HCT116 (cell line): ENCODE measurements at regions not wholly inside any gene's neighbourhood (a gene's known extent, or its start where the extent isn't known, plus 50 kb on each side); places are given as distances from the start of the nearest gene placed in this dataset.

Experiments
- ATAC-seq: fragments of 200-7000 bp; cut with Tn5 transposase; 2 replicates; pipeline ENCODE4 v1.9.1; 2020; ENCODE audit warnings: mild to moderate bottlenecking, moderate library complexity
- BruUV-seq: library from RNA; stranded (reverse); fragments of 400-500 nt; replicated peaks from 2 replicates; lab custom pipeline; 2021; lab: Mats Ljungman, UMichigan
- CTCF ChIA-PET: fragments of 300-600 bp; sonication (Branson Sonifier 250); formaldehyde crosslinking; loops from one replicate; lab custom pipeline; 2021; ENCODE audit warnings: antibody characterized with exemption; lab: Charles Lee
- POLR2A ChIA-PET: fragments of 300-600, 350-600 bp; sonication (Branson Sonifier 250); formaldehyde crosslinking; loops from one replicate; lab custom pipeline; 2021; ENCODE audit warnings: antibody characterized with exemption; lab: Charles Lee
- RAD21 ChIA-PET, 2 experiments: fragments of 300-600 bp; sonication (Branson Sonifier 250); formaldehyde crosslinking; loops; one replicate each; lab custom pipeline; 2023; ENCODE audit warnings: low total read pairs in 2 of 2; ENCODE audit not compliant: uncharacterized antibody in 2 of 2, unreplicated experiment in 2 of 2, low non-redundant PET in 1 of 2; lab: Charles Lee
- DNase-seq: peaks from one replicate; pipeline ENCODE4 v3.0.0-alpha.2; 2010; ENCODE audit warnings: low read depth, low spot score
- H2AFZ ChIP-seq: fragments of 200-600 bp; shearing (Covaris generic), sonication (generic); 2 replicates; pipeline ENCODE4 v1.6.1; 2017; ENCODE audit warnings: low read depth, mixed run types, mixed read lengths, antibody characterized with exemption, low read length; ENCODE audit not compliant: poor library complexity, severe bottlenecking
- H3K27ac ChIP-seq: 2 replicates; pipeline ENCODE4 v1.5.1; 2012; ENCODE audit warnings: low read depth, low read length
- H3K27me3 ChIP-seq: fragments of 200-600 bp; sonication (generic); 2 replicates; pipeline ENCODE4 v1.6.1; 2016; ENCODE audit warnings: mixed run types, low read length, mixed read lengths; ENCODE audit not compliant: insufficient read depth
- H3K36me3 ChIP-seq, 2 experiments: fragments of 200-500 bp in 1 of 2; fragments of 200-600 bp in 1 of 2; sonication (Bioruptor generic) in 1 of 2; sonication (generic) in 1 of 2; 2 replicates each; pipeline versions ENCODE4 v1.5.1 to v1.6.1; 2014 to 2016; ENCODE audit warnings: low read length in 2 of 2, inconsistent platforms in 1 of 2, mixed read lengths in 1 of 2, mixed run types in 1 of 2; ENCODE audit not compliant: insufficient read depth in 2 of 2, control insufficient read depth in 1 of 2
- H3K4me1 ChIP-seq, 2 experiments: fragments of 200-600 bp in 1 of 2; sonication (generic) in 1 of 2; 2 replicates each; pipeline versions ENCODE4 v1.5.1 to v1.6.1; 2012 to 2017; ENCODE audit warnings: low read length in 2 of 2, inconsistent platforms in 1 of 2, mild to moderate bottlenecking in 1 of 2, mixed read lengths in 1 of 2, mixed run types in 1 of 2, moderate library complexity in 1 of 2; ENCODE audit not compliant: insufficient read depth in 2 of 2, control insufficient read depth in 1 of 2
- H3K4me2 ChIP-seq: fragments of 200-600 bp; sonication (generic); 2 replicates; pipeline ENCODE4 v1.6.1; 2017; ENCODE audit warnings: mixed run types, low read length, mixed read lengths
- H3K4me3 ChIP-seq, 2 experiments: fragments of 200-600 bp in 1 of 2; sonication (generic) in 1 of 2; replicated peaks in 1 of 2; 2 replicates each; pipeline ENCODE4 v1.5.1; 2011 to 2016; ENCODE audit warnings: low read length in 2 of 2, control low read depth in 1 of 2, low read depth in 1 of 2, mild to moderate bottlenecking in 1 of 2, mixed read lengths in 1 of 2, mixed run types in 1 of 2
- H3K79me2 ChIP-seq: fragments of 200-600 bp; sonication (generic); 2 replicates; pipeline ENCODE4 v1.6.1; 2017; ENCODE audit warnings: mild to moderate bottlenecking, mixed run types, low read length, moderate library complexity, mixed read lengths; ENCODE audit not compliant: insufficient read depth
- H3K9ac ChIP-seq: fragments of 200-600 bp; sonication (generic); 2 replicates; pipeline ENCODE4 v1.6.1; 2016; ENCODE audit warnings: low read length, mixed read lengths
- H3K9me2 ChIP-seq: fragments of 200-600 bp; sonication (generic), shearing (Covaris generic); 2 replicates; pipeline ENCODE4 v1.6.1; 2017; ENCODE audit warnings: mixed run types, mild to moderate bottlenecking, moderate library complexity; ENCODE audit not compliant: insufficient read depth
- H3K9me3 ChIP-seq, 2 experiments: fragments of 200-500 bp in 1 of 2; fragments of 200-600 bp in 1 of 2; sonication (Bioruptor generic) in 1 of 2; sonication (generic) in 1 of 2; 2 replicates each; pipeline ENCODE4 v1.6.1; 2014 to 2017; ENCODE audit warnings: low read length in 2 of 2, mixed read lengths in 2 of 2, inconsistent platforms in 1 of 2, low read depth in 1 of 2, mild to moderate bottlenecking in 1 of 2, mixed run types in 1 of 2, moderate library complexity in 1 of 2; ENCODE audit not compliant: control insufficient read depth in 1 of 2, insufficient read depth in 1 of 2
- H4K20me1 ChIP-seq: fragments of 200-600 bp; sonication (generic), shearing (Covaris generic); 2 replicates; pipeline ENCODE4 v1.6.1; 2017; ENCODE audit warnings: mixed run types, mild to moderate bottlenecking, moderate library complexity; ENCODE audit not compliant: insufficient read depth
- CBX3 ChIP-seq: IDR thresholded peaks from 2 replicates; pipeline ENCODE4 v1.6.1; 2012; ENCODE audit warnings: low read depth
- CEBPB ChIP-seq: IDR thresholded peaks from 2 replicates; pipeline ENCODE4 v1.6.1; 2012; ENCODE audit warnings: low read depth
- EZH2phosphoT487 ChIP-seq: fragments of 200-600 bp; IDR thresholded peaks from 2 replicates; pipeline ENCODE4 v1.6.1; 2018; ENCODE audit warnings: antibody characterized with exemption, borderline replicate concordance
- POLR2A ChIP-seq: IDR thresholded peaks from 2 replicates; pipeline ENCODE4 v1.7.0; 2011; ENCODE audit warnings: borderline replicate concordance; ENCODE audit not compliant: insufficient read depth, insufficient read length; ENCODE audit errors: extremely low read depth
- POLR2AphosphoS5 ChIP-seq: IDR thresholded peaks from 2 replicates; pipeline ENCODE4 v1.6.1; 2011; ENCODE audit warnings: mild to moderate bottlenecking, low read depth, low read length, moderate library complexity
- SP1 ChIP-seq: IDR thresholded peaks from 2 replicates; pipeline ENCODE4 v1.6.1; 2012; ENCODE audit warnings: low read depth
- SRF ChIP-seq: IDR thresholded peaks from 2 replicates; pipeline ENCODE4 v1.6.1; 2012; ENCODE audit warnings: low read depth
- intact Hi-C: fragments of 100-400 bp; cut with micrococcal nuclease; formaldehyde crosslinking; loops from 2 replicates; pipeline ENCODE4 v1.10.0; 2022
- TF ChIP-seq, protein P1 (sequence below): IDR thresholded peaks from 2 replicates; pipeline ENCODE4 v1.6.1; 2011; ENCODE audit warnings: mild to moderate bottlenecking, low read length, moderate library complexity; ENCODE audit not compliant: insufficient replicate concordance; ENCODE audit errors: extremely low read depth
- TF ChIP-seq, protein P2 (sequence below): IDR thresholded peaks from 2 replicates; pipeline ENCODE4 v1.6.1; 2012

DNA sequence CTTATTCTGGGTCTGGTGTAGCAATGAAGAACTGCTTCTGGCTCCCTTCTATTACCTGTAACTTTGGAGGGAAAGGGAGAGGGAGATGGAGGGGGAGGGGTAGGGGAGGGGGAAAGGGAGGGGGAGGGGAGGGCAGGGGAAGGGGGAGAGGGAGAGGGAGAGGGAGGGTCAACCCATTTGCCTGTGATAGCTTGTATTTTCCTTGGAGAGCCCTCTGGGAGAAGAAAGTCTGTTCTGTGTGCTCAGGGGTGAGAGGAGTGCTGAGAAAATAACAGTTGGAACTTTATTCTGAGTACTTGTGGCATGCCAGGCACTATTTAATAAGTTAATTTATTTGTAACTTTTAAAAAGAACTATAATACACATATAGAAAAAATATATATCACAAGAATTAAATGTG, 70.7 kb upstream of the TSPAN2 start (continued):
- TF ChIP-seq, protein P1, sequence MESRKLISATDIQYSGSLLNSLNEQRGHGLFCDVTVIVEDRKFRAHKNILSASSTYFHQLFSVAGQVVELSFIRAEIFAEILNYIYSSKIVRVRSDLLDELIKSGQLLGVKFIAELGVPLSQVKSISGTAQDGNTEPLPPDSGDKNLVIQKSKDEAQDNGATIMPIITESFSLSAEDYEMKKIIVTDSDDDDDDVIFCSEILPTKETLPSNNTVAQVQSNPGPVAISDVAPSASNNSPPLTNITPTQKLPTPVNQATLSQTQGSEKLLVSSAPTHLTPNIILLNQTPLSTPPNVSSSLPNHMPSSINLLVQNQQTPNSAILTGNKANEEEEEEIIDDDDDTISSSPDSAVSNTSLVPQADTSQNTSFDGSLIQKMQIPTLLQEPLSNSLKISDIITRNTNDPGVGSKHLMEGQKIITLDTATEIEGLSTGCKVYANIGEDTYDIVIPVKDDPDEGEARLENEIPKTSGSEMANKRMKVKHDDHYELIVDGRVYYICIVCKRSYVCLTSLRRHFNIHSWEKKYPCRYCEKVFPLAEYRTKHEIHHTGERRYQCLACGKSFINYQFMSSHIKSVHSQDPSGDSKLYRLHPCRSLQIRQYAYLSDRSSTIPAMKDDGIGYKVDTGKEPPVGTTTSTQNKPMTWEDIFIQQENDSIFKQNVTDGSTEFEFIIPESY, result no peak
- TF ChIP-seq CBX3 (no peak), SRF (no peak)

DNA sequence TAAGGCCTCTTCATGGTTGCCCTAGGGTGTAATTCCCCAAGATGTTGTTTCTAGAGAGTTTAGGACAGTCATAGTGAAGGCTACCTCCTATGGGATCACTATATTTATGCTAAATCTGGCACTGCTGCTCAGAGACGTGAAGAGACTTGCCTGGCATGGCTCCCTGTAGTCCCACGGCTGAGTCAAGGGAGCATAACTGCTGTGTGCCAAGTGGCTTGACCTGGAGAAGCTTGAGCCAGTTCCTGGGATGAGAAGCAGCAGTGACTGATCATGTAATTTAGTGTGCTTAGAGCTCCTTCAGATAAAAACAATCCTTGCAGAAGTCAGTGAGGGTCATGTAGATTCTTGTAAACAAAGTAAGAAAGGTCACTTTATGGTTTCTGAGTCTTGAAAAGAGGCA, 68.9 kb upstream of the TSPAN2 start:
- Histone ChIP-seq H2AFZ (no peak overlapping the region), H3K27ac (no peak overlapping the region), H3K4me3 (no peak overlapping the region), H3K4me2 (no peak overlapping the region), H3K36me3 (no peaks in the 10 kb centered on the region), H3K4me1 (peaks cover 0 to 4% of the 10 kb centered on the region in 2 experiments; a peak in 1 of 4 replicates), H3K27me3 (no peaks in the 10 kb centered on the region), H3K9me2 (0 out of 2 replicates have a peak, but pooled peaks cover 2% of the 10 kb centered on the region), H3K79me2 (no peaks in the 10 kb centered on the region), H3K9me3 (no peaks in the 10 kb centered on the region), H4K20me1 (no peaks in the 10 kb centered on the region), H3K9ac (no peak overlapping the region)
- TF ChIP-seq POLR2A, result no peak
- no peak for TF ChIP-seq CBX3
- TF ChIP-seq, protein P2, sequence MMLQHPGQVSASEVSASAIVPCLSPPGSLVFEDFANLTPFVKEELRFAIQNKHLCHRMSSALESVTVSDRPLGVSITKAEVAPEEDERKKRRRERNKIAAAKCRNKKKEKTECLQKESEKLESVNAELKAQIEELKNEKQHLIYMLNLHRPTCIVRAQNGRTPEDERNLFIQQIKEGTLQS, result no peak
- no peak for TF ChIP-seq SRF
- TF ChIP-seq CEBPB, result no peak
- TF ChIP-seq EZH2phosphoT487, result no peak
- no peak for TF ChIP-seq POLR2AphosphoS5
- TF ChIP-seq SP1, result no peak
- intact Hi-C loops, result no loop called here
- ChIA-PET RAD21 (no interaction called here), POLR2A (no interaction called here), CTCF (no interaction called here)
- DNase-seq, result no peak
- BruUV-seq, result no TSS peak
- no peak for ATAC-seq
